GM12878 (cell line): ENCODE measurements at regions not wholly inside any gene's neighbourhood (a gene's known extent, or its start where the extent isn't known, plus 50 kb on each side); places are given as distances from the start of the nearest gene placed in this dataset.

Source experiments
- ATAC-seq: fragments of 200-7000 bp; cut with Tn5 transposase; 3 replicates; pipeline ENCODE4 v1.9.1; 2020; ENCODE audit warnings: mild to moderate bottlenecking, moderate library complexity
- BruUV-seq: library from RNA; stranded (reverse); fragments of 400-500 nt; replicated peaks from 2 replicates; lab custom pipeline; 2021; lab: Mats Ljungman, UMichigan
- CTCF ChIA-PET: fragments of 300-600 bp; sonication (Branson Sonifier 250); formaldehyde crosslinking; extraction: SDS; loops from one replicate; lab custom pipeline; 2021; ENCODE audit warnings: inconsistent platforms; lab: Yijun Ruan, JAX
- POLR2A ChIA-PET: fragments of 350-600 bp; formaldehyde crosslinking; extraction: SDS; loops from one replicate; lab custom pipeline; 2021; ENCODE audit warnings: inconsistent platforms; lab: Charles Lee
- RAD21 ChIA-PET: fragments of 300-600 bp; sonication (Branson Sonifier 250); formaldehyde crosslinking; loops from one replicate; lab custom pipeline; 2023; ENCODE audit warnings: antibody characterized with exemption; ENCODE audit not compliant: unreplicated experiment; lab: Charles Lee
- SMC1A ChIA-PET: fragments of 300-600 bp; sonication (Branson Sonifier 250); formaldehyde crosslinking; loops from one replicate; lab custom pipeline; 2023; ENCODE audit not compliant: unreplicated experiment, uncharacterized antibody; lab: Charles Lee
- DNase-seq: peaks from one replicate; pipeline ENCODE4 v3.0.0-alpha.2; 2011; ENCODE audit warnings: low read depth, low spot score
- FAIRE-seq: peaks from 3 replicates; lab custom pipeline; 2011; peaks lifted over from hg19 to GRCh38; lab: Jason Lieb, UNC
- H2AFZ ChIP-seq: 2 replicates; pipeline ENCODE4 v1.6.0; 2011; ENCODE audit warnings: low read depth, low read length, control low read depth; ENCODE audit not compliant: control insufficient read depth
- H3K27ac ChIP-seq: 2 replicates; pipeline ENCODE4 v1.5.1; 2011; ENCODE audit warnings: control low read depth; ENCODE audit not compliant: control insufficient read depth, insufficient read depth
- H3K27me3 ChIP-seq, 2 experiments: replicated peaks in 1 of 2; 2 replicates each; pipeline versions ENCODE4 v1.6.0 to v1.6.1; 2011; ENCODE audit warnings: low read length in 1 of 2; ENCODE audit not compliant: control insufficient read depth in 2 of 2, insufficient read depth in 2 of 2
- H3K36me3 ChIP-seq, 2 experiments: 2 replicates each; pipeline ENCODE4 v1.5.1; 2011; ENCODE audit warnings: low read length in 1 of 2; ENCODE audit not compliant: control insufficient read depth in 2 of 2, insufficient read depth in 2 of 2
- H3K4me1 ChIP-seq: 2 replicates; pipeline ENCODE4 v1.6.1; 2011; ENCODE audit warnings: mild to moderate bottlenecking, low read length, moderate library complexity, mixed read lengths; ENCODE audit not compliant: control insufficient read depth, insufficient read depth
- H3K4me2 ChIP-seq: 2 replicates; pipeline ENCODE4 v1.6.0; 2011; ENCODE audit warnings: control low read depth; ENCODE audit not compliant: control insufficient read depth, insufficient read depth
- H3K4me3 ChIP-seq: fragments of 200-600 bp; sonication (generic); 2 replicates; pipeline ENCODE4 v1.5.1; 2016
- H3K79me2 ChIP-seq: 2 replicates; pipeline ENCODE4 v1.6.0; 2011; ENCODE audit warnings: low read length; ENCODE audit not compliant: control insufficient read depth, insufficient read depth
- H3K9ac ChIP-seq: 2 replicates; pipeline ENCODE4 v1.8.0; 2011; ENCODE audit warnings: low read length, control low read depth, mixed read lengths; ENCODE audit not compliant: control insufficient read depth, insufficient read depth
- H3K9me3 ChIP-seq: replicated peaks from 3 replicates; pipeline ENCODE4 v1.5.1; 2011; ENCODE audit warnings: mild to moderate bottlenecking, low read length; ENCODE audit not compliant: control insufficient read depth, insufficient read depth
- H4K20me1 ChIP-seq: 2 replicates; pipeline ENCODE4 v1.6.0; 2011; ENCODE audit not compliant: control insufficient read depth, insufficient read depth
- IKZF1 ChIP-seq: fragments of 450-650 bp; conservative IDR thresholded peaks from 2 replicates; pipeline ENCODE4 v1.6.1; 2017; ENCODE audit warnings: antibody characterized with exemption, mild to moderate bottlenecking
- IKZF2 ChIP-seq, 2 experiments: fragments of 450-650 bp; IDR thresholded peaks; 2 replicates each; pipeline ENCODE4 v1.6.1; 2017; ENCODE audit warnings: mild to moderate bottlenecking in 2 of 2, moderate library complexity in 2 of 2
- IRF4 ChIP-seq: IDR thresholded peaks from 2 replicates; pipeline ENCODE4 v1.6.1; 2011; ENCODE audit warnings: low read depth, low read length
- JUND ChIP-seq: IDR thresholded peaks from 2 replicates; pipeline ENCODE4 v1.6.1; 2012; ENCODE audit warnings: low read depth, mild to moderate bottlenecking, low read length, improper control_type of control experiment, moderate library complexity
- NFIC ChIP-seq: IDR thresholded peaks from 2 replicates; pipeline ENCODE4 v1.6.1; 2012; ENCODE audit warnings: low read depth, mild to moderate bottlenecking, inconsistent platforms, low read length, moderate library complexity
- POU2F2 ChIP-seq: IDR thresholded peaks from 3 replicates; pipeline ENCODE4 v1.6.1; 2011; ENCODE audit warnings: low read depth, mild to moderate bottlenecking, low read length, borderline replicate concordance
- PRDM15 ChIP-seq: fragments of 450-650 bp; formaldehyde crosslinking; IDR thresholded peaks from 2 replicates; pipeline ENCODE4 v1.4.0; 2020; ENCODE audit warnings: mild to moderate bottlenecking, moderate library complexity
- REST ChIP-seq: IDR thresholded peaks from 2 replicates; pipeline ENCODE4 v1.6.1; 2012; ENCODE audit warnings: mild to moderate bottlenecking, low read depth, low read length
- SREBF1 ChIP-seq: IDR thresholded peaks from 2 replicates; pipeline ENCODE4 v1.6.1; 2012; ENCODE audit warnings: mild to moderate bottlenecking, low read length
- SRF ChIP-seq, 2 experiments: IDR thresholded peaks; 2 replicates each; pipeline ENCODE4 v1.6.1; 2011; ENCODE audit warnings: low read depth in 2 of 2, low read length in 2 of 2, mild to moderate bottlenecking in 1 of 2, moderate library complexity in 1 of 2
- TCF3 ChIP-seq: IDR thresholded peaks from 2 replicates; pipeline ENCODE4 v1.6.1; 2012; ENCODE audit warnings: low read depth, mild to moderate bottlenecking, low read length, borderline replicate concordance; ENCODE audit not compliant: insufficient read depth
- ZNF592 ChIP-seq: fragments of 450-650 bp; IDR thresholded peaks from 2 replicates; pipeline ENCODE4 v1.6.1; 2017; ENCODE audit warnings: mild to moderate bottlenecking, moderate library complexity
- ZSCAN29 ChIP-seq: fragments of 450-650 bp; IDR thresholded peaks from 2 replicates; pipeline ENCODE4 v1.6.1; 2017; ENCODE audit warnings: mild to moderate bottlenecking, moderate library complexity
- ZZZ3 ChIP-seq: IDR thresholded peaks from 2 replicates; pipeline ENCODE4 v1.6.1; 2011; ENCODE audit warnings: low read depth; ENCODE audit not compliant: control insufficient read depth, insufficient read length
- WGBS: methylation state at CpG from one replicate; pipeline ENCODE4 v1.1.6; 2016; ENCODE audit warnings: low lambda C conversion rate; ENCODE audit not compliant: insufficient replicate concordance, insufficient coverage; ENCODE audit errors: missing lambda C conversion rate; 5-methylcytosine and 5-hydroxymethylcytosine counted together
- in situ Hi-C: fragments of 300-500 bp; cut with MboI; formaldehyde crosslinking; loops from 9 replicates; pipeline ENCODE4 v1.14.3; 2018; ENCODE audit warnings: mixed read lengths
- intact Hi-C: fragments of 100-400 bp; cut with micrococcal nuclease; formaldehyde crosslinking; loops from one replicate; pipeline ENCODE4 v1.14.2; 2022; ENCODE audit not compliant: unreplicated experiment

- no CpG with 5 or more reads among the region's 1 CpG for WGBS
- ChIA-PET RAD21 (no interaction called here), SMC1A (no interaction called here)
- TF ChIP-seq ZSCAN29: no peak
- TF ChIP-seq IKZF2 (IDR thresholded peaks at IDR 0.05): no peak
- no peak for TF ChIP-seq SREBF1
- no peak for TF ChIP-seq PRDM15 (CRISPR knock-in tag)
- TF ChIP-seq REST: no peak
- no peak for TF ChIP-seq POU2F2
- TF ChIP-seq IKZF1: no peak
- no peak for TF ChIP-seq JUND
- no peak for TF ChIP-seq ZNF592
- no peak for TF ChIP-seq NFIC
- TF ChIP-seq SRF (IDR thresholded peaks at IDR 0.05; ENCODE audit: low read depth in 2 of 2, low read length in 2 of 2): no peak
- TF ChIP-seq TCF3: no peak
- no peak for TF ChIP-seq ZZZ3
- no peak for TF ChIP-seq IRF4
Observed at GRCh38 chrY:7878719-7879118, 967.2 kb upstream of the AMELY start.

More at GRCh38 chrY:7878719-7879118, 967.2 kb upstream of the AMELY start:
- H3K9ac ChIP-seq: no peak overlapping the region
- intact Hi-C loops: no loop called here
- in situ Hi-C loops: no loop called here
- DNase-seq: no peak
- no peaks in the 10 kb centered on the region for H3K27me3 ChIP-seq
- no peaks in the 10 kb centered on the region for H4K20me1 ChIP-seq
- no peak overlapping the region for H3K27ac ChIP-seq
- ATAC-seq: no peak
- POLR2A ChIA-PET: no interaction called here
- H3K4me3 ChIP-seq: no peak overlapping the region
- BruUV-seq: no TSS peak
- no peaks in the 10 kb centered on the region for H3K4me1 ChIP-seq
- H3K79me2 ChIP-seq: no peaks in the 10 kb centered on the region
- H3K36me3 ChIP-seq: no peaks in the 10 kb centered on the region
- no peaks in the 10 kb centered on the region for H3K9me3 ChIP-seq
- no peak overlapping the region for H2AFZ ChIP-seq
- CTCF ChIA-PET: no interaction called here
- H3K4me2 ChIP-seq: no peak overlapping the region
- FAIRE-seq: no peak
